Liver (tissue), 8 donors: ENCODE measurements at regions not wholly inside any gene's neighbourhood (a gene's known extent, or its start where the extent isn't known, plus 50 kb on each side); places are given as distances from the start of the nearest gene placed in this dataset.

Experiments
- DNase-seq: peaks from one replicate; pipeline ENCODE4 v3.0.0-alpha.2; 2017; ENCODE audit warnings: low spot score
- H3K27ac ChIP-seq, 2 donors: one replicate each; pipeline ENCODE4 v1.7.0; 2013; ENCODE audit warnings: inconsistent platforms in 2 of 2, low read length in 2 of 2, control low read depth in 1 of 2, low read depth in 1 of 2, mild to moderate bottlenecking in 1 of 2
- H3K27me3 ChIP-seq, 4 donors: one replicate each; pipeline versions ENCODE4 v1.6.1 to v1.7.0; 2013; ENCODE audit warnings: low read length in 3 of 4, inconsistent platforms in 1 of 4, mild to moderate bottlenecking in 1 of 4, moderate library complexity in 1 of 4; ENCODE audit not compliant: control insufficient read depth in 4 of 4, insufficient read depth in 4 of 4
- H3K36me3 ChIP-seq, 4 donors: one replicate each; pipeline versions ENCODE4 v1.6.1 to v1.7.0; 2013; ENCODE audit warnings: low read length in 3 of 4, mild to moderate bottlenecking in 3 of 4, low read depth in 1 of 4, moderate library complexity in 1 of 4; ENCODE audit not compliant: control insufficient read depth in 4 of 4, insufficient read depth in 3 of 4
- H3K4me1 ChIP-seq, 4 donors: one replicate each; pipeline versions ENCODE4 v1.6.1 to v1.7.0; 2013; ENCODE audit warnings: low read length in 3 of 4, mild to moderate bottlenecking in 3 of 4, moderate library complexity in 1 of 4; ENCODE audit not compliant: control insufficient read depth in 4 of 4, insufficient read depth in 4 of 4
- H3K4me3 ChIP-seq, 3 donors: one replicate each; pipeline versions ENCODE4 v1.6.1 to v1.7.0; 2013; ENCODE audit warnings: low read length in 3 of 3, control low read depth in 1 of 3, low read depth in 1 of 3, mild to moderate bottlenecking in 1 of 3
- H3K9ac ChIP-seq, 2 donors: one replicate each; pipeline ENCODE4 v1.7.0; 2013; ENCODE audit warnings: low read length in 2 of 2, mild to moderate bottlenecking in 2 of 2, moderate library complexity in 2 of 2, control low read depth in 1 of 2, low read depth in 1 of 2
- H3K9me3 ChIP-seq, 4 donors: one replicate each; pipeline versions ENCODE4 v1.6.1 to v1.7.0; 2013; ENCODE audit warnings: low read length in 3 of 4; ENCODE audit not compliant: control insufficient read depth in 4 of 4
- ATF3 ChIP-seq: IDR thresholded peaks from 2 replicates; pipeline ENCODE4 v1.6.1; 2016; ENCODE audit warnings: antibody characterized with exemption
- CTCF ChIP-seq: fragments of 150-350 bp; IDR thresholded peaks from 2 replicates; pipeline ENCODE4 v1.5.1; 2017; ENCODE audit warnings: improper control_type of control experiment, low read depth, low read length; ENCODE audit not compliant: missing input control
- EGR1 ChIP-seq, 2 donors: IDR thresholded peaks; 2 replicates each; pipeline ENCODE4 v1.6.1; 2016 to 2018; ENCODE audit warnings: antibody characterized with exemption in 2 of 2, low read depth in 2 of 2
- FOXA1 ChIP-seq: IDR thresholded peaks from 2 replicates; pipeline ENCODE4 v1.6.1; 2016; ENCODE audit warnings: antibody characterized with exemption
- FOXA2 ChIP-seq: IDR thresholded peaks from 2 replicates; pipeline ENCODE4 v1.6.1; 2016; ENCODE audit warnings: antibody characterized with exemption
- GABPA ChIP-seq, 2 donors: IDR thresholded peaks in 1 of 2; conservative IDR thresholded peaks in 1 of 2; 2 replicates each; pipeline ENCODE4 v1.6.1; 2016; ENCODE audit warnings: antibody characterized with exemption in 2 of 2, mild to moderate bottlenecking in 1 of 2, moderate library complexity in 1 of 2
- HNF4A ChIP-seq, 2 donors: conservative IDR thresholded peaks; 2 replicates each; pipeline ENCODE4 v1.6.1; 2016; ENCODE audit warnings: antibody characterized with exemption in 2 of 2, mild to moderate bottlenecking in 2 of 2
- HNF4G ChIP-seq: IDR thresholded peaks from 2 replicates; pipeline ENCODE4 v1.6.1; 2016; ENCODE audit warnings: antibody characterized with exemption
- JUND ChIP-seq, 2 donors: IDR thresholded peaks; 2 replicates each; pipeline ENCODE4 v1.6.1; 2016; ENCODE audit warnings: antibody characterized with exemption in 2 of 2
- MAX ChIP-seq: IDR thresholded peaks from 2 replicates; pipeline ENCODE4 v1.6.1; 2016; ENCODE audit warnings: antibody characterized with exemption
- NR2F2 ChIP-seq: IDR thresholded peaks from 2 replicates; pipeline ENCODE4 v1.6.1; 2016; ENCODE audit warnings: antibody characterized with exemption
- RAD21 ChIP-seq, 2 donors: IDR thresholded peaks; 2 replicates each; pipeline ENCODE4 v1.6.1; 2016; ENCODE audit warnings: antibody characterized with exemption in 2 of 2, mild to moderate bottlenecking in 2 of 2
- REST ChIP-seq: IDR thresholded peaks from 2 replicates; pipeline ENCODE4 v1.6.1; 2016; ENCODE audit warnings: antibody characterized with exemption, mild to moderate bottlenecking
- RXRA ChIP-seq, 2 donors: IDR thresholded peaks; 2 replicates each; pipeline ENCODE4 v1.6.1; 2017 to 2018; ENCODE audit warnings: antibody characterized with exemption in 2 of 2, mild to moderate bottlenecking in 1 of 2
- SP1 ChIP-seq: IDR thresholded peaks from 2 replicates; pipeline ENCODE4 v1.6.1; 2018; ENCODE audit warnings: antibody characterized with exemption, mild to moderate bottlenecking
- TAF1 ChIP-seq: conservative IDR thresholded peaks from 2 replicates; pipeline ENCODE4 v1.6.1; 2016; ENCODE audit warnings: antibody characterized with exemption, mild to moderate bottlenecking
- YY1 ChIP-seq: IDR thresholded peaks from 2 replicates; pipeline ENCODE4 v1.6.1; 2016; ENCODE audit warnings: antibody characterized with exemption, mild to moderate bottlenecking
- ZBTB33 ChIP-seq: IDR thresholded peaks from 2 replicates; pipeline ENCODE4 v1.6.1; 2016; ENCODE audit warnings: antibody characterized with exemption
- WGBS: extraction: QIAGEN DNeasy Blood & Tissue Kit; methylation state at CpG from one replicate; pipeline ENCODE4 v1.1.7; 2013; 5-methylcytosine and 5-hydroxymethylcytosine counted together
- donor health status: healthy.
- donor health status: healthy.
- donor health status: healthy.
- donor health status: healthy.
- donor health status: healthy.

- H3K9ac ChIP-seq: no peak overlapping the region
- H3K4me1 ChIP-seq: no peaks in the 10 kb centered on the region
- no peaks in the 10 kb centered on the region for H3K36me3 ChIP-seq
- no peak overlapping the region for H3K4me3 ChIP-seq
- no peaks in the 10 kb centered on the region for H3K9me3 ChIP-seq
- H3K27me3 ChIP-seq: peaks cover 0 to 3% (median 0%) of the 10 kb centered on the region in 4 donors
- WGBS: 83% methylated on average over 3 of the region's 3 CpGs
- TF ChIP-seq HNF4G: no peak
- no peak for TF ChIP-seq CTCF
- TF ChIP-seq YY1: no peak
- TF ChIP-seq FOXA1: no peak
- TF ChIP-seq RAD21 (IDR thresholded peaks at IDR 0.05): no peak
- TF ChIP-seq MAX: no peak
- TF ChIP-seq SP1: no peak
- no peak for TF ChIP-seq NR2F2
- no peak for TF ChIP-seq RXRA (IDR thresholded peaks at IDR 0.05)
- no peak for TF ChIP-seq ATF3
- no peak for TF ChIP-seq HNF4A (conservative IDR thresholded peaks at IDR 0.05)
- no peak for TF ChIP-seq TAF1
- no peak for TF ChIP-seq ZBTB33
- TF ChIP-seq GABPA (IDR thresholded peaks at IDR 0.05 in 1 of 2, conservative IDR thresholded peaks at IDR 0.05 in 1 of 2): no peak
- no peak for TF ChIP-seq EGR1 (IDR thresholded peaks at IDR 0.05; ENCODE audit: low read depth in 2 of 2)
- no peak for TF ChIP-seq JUND (IDR thresholded peaks at IDR 0.05)
- no peak overlapping the region for H3K27ac ChIP-seq
- DNase-seq: no peak
These were observed 800.1 kb downstream of the BRINP1 start for GRCh38 chr9:118569148-118569547.

- H3K9ac ChIP-seq: no peak overlapping the region
- 19% methylated on average over 3 of the region's 3 CpGs for WGBS
- no peaks in the 10 kb centered on the region for H3K36me3 ChIP-seq
- TF ChIP-seq ATF3: no peak
- no peak for TF ChIP-seq ZBTB33
- no peak for TF ChIP-seq HNF4A (conservative IDR thresholded peaks at IDR 0.05)
- TF ChIP-seq GABPA (IDR thresholded peaks at IDR 0.05 in 1 of 2, conservative IDR thresholded peaks at IDR 0.05 in 1 of 2): no peak
- no peak for TF ChIP-seq HNF4G
- TF ChIP-seq RAD21 (IDR thresholded peaks at IDR 0.05): no peak
- TF ChIP-seq FOXA1: no peak
- TF ChIP-seq EGR1 (IDR thresholded peaks at IDR 0.05; ENCODE audit: low read depth in 2 of 2): no peak
- no peak for TF ChIP-seq FOXA2
- no peak for TF ChIP-seq RXRA (IDR thresholded peaks at IDR 0.05)
- no peak for TF ChIP-seq JUND (IDR thresholded peaks at IDR 0.05)
- no peak for TF ChIP-seq YY1
- TF ChIP-seq SP1: no peak
- no peak for TF ChIP-seq REST
- TF ChIP-seq CTCF: no peak
- no peak for TF ChIP-seq TAF1
- H3K27ac ChIP-seq: no peak overlapping the region
- peaks cover 0 to 3% (median 1%) of the 10 kb centered on the region in 4 donors for H3K27me3 ChIP-seq
- H3K4me1 ChIP-seq: no peaks in the 10 kb centered on the region
- no peak for DNase-seq
- H3K4me3 ChIP-seq: no peak overlapping the region
- no peaks in the 10 kb centered on the region for H3K9me3 ChIP-seq
These were observed 799.2 kb downstream of the BRINP1 start for GRCh38 chr9:118570066-118570465.
